HCT116 (cell line): ENCODE measurements at regions not wholly inside any gene's neighbourhood (a gene's known extent, or its start where the extent isn't known, plus 50 kb on each side); places are given as distances from the start of the nearest gene placed in this dataset.

ENCODE experiments used
- CEBPB ChIP-seq: IDR thresholded peaks from 2 replicates; pipeline ENCODE4 v1.6.1; 2012; ENCODE audit warnings: low read depth
- EZH2 ChIP-seq: fragments of 200-600 bp; sonication (generic); IDR thresholded peaks from 2 replicates; pipeline ENCODE4 v1.6.1; 2017; ENCODE audit warnings: antibody characterized with exemption, mixed run types
- EZH2phosphoT487 ChIP-seq: fragments of 200-600 bp; IDR thresholded peaks from 2 replicates; pipeline ENCODE4 v1.6.1; 2018; ENCODE audit warnings: antibody characterized with exemption, borderline replicate concordance
- JUND ChIP-seq: IDR thresholded peaks from 2 replicates; pipeline ENCODE4 v1.6.1; 2012
- MAX ChIP-seq: IDR thresholded peaks from 2 replicates; pipeline ENCODE4 v1.6.1; 2012
- POLR2A ChIP-seq: IDR thresholded peaks from 2 replicates; pipeline ENCODE4 v1.7.0; 2011; ENCODE audit warnings: borderline replicate concordance; ENCODE audit not compliant: insufficient read depth, insufficient read length; ENCODE audit errors: extremely low read depth
- POLR2AphosphoS5 ChIP-seq: IDR thresholded peaks from 2 replicates; pipeline ENCODE4 v1.6.1; 2011; ENCODE audit warnings: mild to moderate bottlenecking, low read depth, low read length, moderate library complexity
- RAD21 ChIP-seq: IDR thresholded peaks from 2 replicates; pipeline ENCODE4 v1.6.1; 2012; ENCODE audit warnings: low read depth, mild to moderate bottlenecking
- REST ChIP-seq: IDR thresholded peaks from 2 replicates; pipeline ENCODE4 v1.6.1; 2012; ENCODE audit warnings: low read depth
- TCF7L2 ChIP-seq: IDR thresholded peaks from 2 replicates; pipeline ENCODE4 v1.7.0; 2011; ENCODE audit warnings: borderline replicate concordance, inconsistent platforms; ENCODE audit not compliant: insufficient read depth, insufficient read length; ENCODE audit errors: extremely low read depth
- TF ChIP-seq, protein P1 (sequence below), 3 experiments: fragments of 200-600 bp in 1 of 3; sonication (generic) in 1 of 3; IDR thresholded peaks in 2 of 3; conservative IDR thresholded peaks in 1 of 3; 2 replicates each; pipeline ENCODE4 v1.5.1; 2012 to 2017; ENCODE audit warnings: low read depth in 2 of 3, low read length in 2 of 3, antibody characterized with exemption in 1 of 3, borderline replicate concordance in 1 of 3, control low read depth in 1 of 3, mild to moderate bottlenecking in 1 of 3, mixed read lengths in 1 of 3, mixed run types in 1 of 3, moderate library complexity in 1 of 3; ENCODE audit not compliant: insufficient read depth in 1 of 3

- TF ChIP-seq, protein P1, sequence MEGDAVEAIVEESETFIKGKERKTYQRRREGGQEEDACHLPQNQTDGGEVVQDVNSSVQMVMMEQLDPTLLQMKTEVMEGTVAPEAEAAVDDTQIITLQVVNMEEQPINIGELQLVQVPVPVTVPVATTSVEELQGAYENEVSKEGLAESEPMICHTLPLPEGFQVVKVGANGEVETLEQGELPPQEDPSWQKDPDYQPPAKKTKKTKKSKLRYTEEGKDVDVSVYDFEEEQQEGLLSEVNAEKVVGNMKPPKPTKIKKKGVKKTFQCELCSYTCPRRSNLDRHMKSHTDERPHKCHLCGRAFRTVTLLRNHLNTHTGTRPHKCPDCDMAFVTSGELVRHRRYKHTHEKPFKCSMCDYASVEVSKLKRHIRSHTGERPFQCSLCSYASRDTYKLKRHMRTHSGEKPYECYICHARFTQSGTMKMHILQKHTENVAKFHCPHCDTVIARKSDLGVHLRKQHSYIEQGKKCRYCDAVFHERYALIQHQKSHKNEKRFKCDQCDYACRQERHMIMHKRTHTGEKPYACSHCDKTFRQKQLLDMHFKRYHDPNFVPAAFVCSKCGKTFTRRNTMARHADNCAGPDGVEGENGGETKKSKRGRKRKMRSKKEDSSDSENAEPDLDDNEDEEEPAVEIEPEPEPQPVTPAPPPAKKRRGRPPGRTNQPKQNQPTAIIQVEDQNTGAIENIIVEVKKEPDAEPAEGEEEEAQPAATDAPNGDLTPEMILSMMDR (IDR thresholded peaks at IDR 0.05 in 2 of 3, conservative IDR thresholded peaks at IDR 0.05 in 1 of 3; ENCODE audit: borderline replicate concordance in 1 of 3, insufficient read depth in 1 of 3, low read depth in 2 of 3, low read length in 2 of 3) = no peak
- TF ChIP-seq CEBPB (no peak), JUND (no peak), EZH2phosphoT487 (no peak), EZH2 (no peak; the same call in 1 of the 2 replicates), REST (no peak), MAX (no peak), POLR2AphosphoS5 (no peak), RAD21 (no peak), POLR2A (no peak), TCF7L2 (no peak)
Observed at GRCh38 chr20:59448196-59448595, 147.8 kb downstream of the EDN3 start.
